Liver (tissue), 8 donors: ENCODE measurements at regions not wholly inside any gene's neighbourhood (a gene's known extent, or its start where the extent isn't known, plus 50 kb on each side); places are given as distances from the start of the nearest gene placed in this dataset.
"Not testable (repeated sequence)": the region's sequence is repeated elsewhere in the genome, so short reads cannot be mapped to it uniquely, and the experiment has no call there.

Source experiments
- DNase-seq: peaks from one replicate; pipeline ENCODE4 v3.0.0-alpha.2; 2017; ENCODE audit warnings: low spot score
- H3K27ac ChIP-seq, 2 donors: one replicate each; pipeline ENCODE4 v1.7.0; 2013; ENCODE audit warnings: inconsistent platforms in 2 of 2, low read length in 2 of 2, control low read depth in 1 of 2, low read depth in 1 of 2, mild to moderate bottlenecking in 1 of 2
- H3K27me3 ChIP-seq, 4 donors: one replicate each; pipeline versions ENCODE4 v1.6.1 to v1.7.0; 2013; ENCODE audit warnings: low read length in 3 of 4, inconsistent platforms in 1 of 4, mild to moderate bottlenecking in 1 of 4, moderate library complexity in 1 of 4; ENCODE audit not compliant: control insufficient read depth in 4 of 4, insufficient read depth in 4 of 4
- H3K36me3 ChIP-seq, 4 donors: one replicate each; pipeline versions ENCODE4 v1.6.1 to v1.7.0; 2013; ENCODE audit warnings: low read length in 3 of 4, mild to moderate bottlenecking in 3 of 4, low read depth in 1 of 4, moderate library complexity in 1 of 4; ENCODE audit not compliant: control insufficient read depth in 4 of 4, insufficient read depth in 3 of 4
- H3K4me1 ChIP-seq, 4 donors: one replicate each; pipeline versions ENCODE4 v1.6.1 to v1.7.0; 2013; ENCODE audit warnings: low read length in 3 of 4, mild to moderate bottlenecking in 3 of 4, moderate library complexity in 1 of 4; ENCODE audit not compliant: control insufficient read depth in 4 of 4, insufficient read depth in 4 of 4
- H3K4me3 ChIP-seq, 3 donors: one replicate each; pipeline versions ENCODE4 v1.6.1 to v1.7.0; 2013; ENCODE audit warnings: low read length in 3 of 3, control low read depth in 1 of 3, low read depth in 1 of 3, mild to moderate bottlenecking in 1 of 3
- H3K9ac ChIP-seq, 2 donors: one replicate each; pipeline ENCODE4 v1.7.0; 2013; ENCODE audit warnings: low read length in 2 of 2, mild to moderate bottlenecking in 2 of 2, moderate library complexity in 2 of 2, control low read depth in 1 of 2, low read depth in 1 of 2
- H3K9me3 ChIP-seq, 4 donors: one replicate each; pipeline versions ENCODE4 v1.6.1 to v1.7.0; 2013; ENCODE audit warnings: low read length in 3 of 4; ENCODE audit not compliant: control insufficient read depth in 4 of 4
- ATF3 ChIP-seq: IDR thresholded peaks from 2 replicates; pipeline ENCODE4 v1.6.1; 2016; ENCODE audit warnings: antibody characterized with exemption
- CTCF ChIP-seq: fragments of 150-350 bp; IDR thresholded peaks from 2 replicates; pipeline ENCODE4 v1.5.1; 2017; ENCODE audit warnings: improper control_type of control experiment, low read depth, low read length; ENCODE audit not compliant: missing input control
- EGR1 ChIP-seq, 2 donors: IDR thresholded peaks; 2 replicates each; pipeline ENCODE4 v1.6.1; 2016 to 2018; ENCODE audit warnings: antibody characterized with exemption in 2 of 2, low read depth in 2 of 2
- HNF4G ChIP-seq: IDR thresholded peaks from 2 replicates; pipeline ENCODE4 v1.6.1; 2016; ENCODE audit warnings: antibody characterized with exemption
- MAX ChIP-seq: IDR thresholded peaks from 2 replicates; pipeline ENCODE4 v1.6.1; 2016; ENCODE audit warnings: antibody characterized with exemption
- NR2F2 ChIP-seq: IDR thresholded peaks from 2 replicates; pipeline ENCODE4 v1.6.1; 2016; ENCODE audit warnings: antibody characterized with exemption
- RAD21 ChIP-seq, 2 donors: IDR thresholded peaks; 2 replicates each; pipeline ENCODE4 v1.6.1; 2016; ENCODE audit warnings: antibody characterized with exemption in 2 of 2, mild to moderate bottlenecking in 2 of 2
- REST ChIP-seq: IDR thresholded peaks from 2 replicates; pipeline ENCODE4 v1.6.1; 2016; ENCODE audit warnings: antibody characterized with exemption, mild to moderate bottlenecking
- RXRA ChIP-seq, 2 donors: IDR thresholded peaks; 2 replicates each; pipeline ENCODE4 v1.6.1; 2017 to 2018; ENCODE audit warnings: antibody characterized with exemption in 2 of 2, mild to moderate bottlenecking in 1 of 2
- SP1 ChIP-seq: IDR thresholded peaks from 2 replicates; pipeline ENCODE4 v1.6.1; 2018; ENCODE audit warnings: antibody characterized with exemption, mild to moderate bottlenecking
- TAF1 ChIP-seq: conservative IDR thresholded peaks from 2 replicates; pipeline ENCODE4 v1.6.1; 2016; ENCODE audit warnings: antibody characterized with exemption, mild to moderate bottlenecking
- YY1 ChIP-seq: IDR thresholded peaks from 2 replicates; pipeline ENCODE4 v1.6.1; 2016; ENCODE audit warnings: antibody characterized with exemption, mild to moderate bottlenecking
- ZBTB33 ChIP-seq: IDR thresholded peaks from 2 replicates; pipeline ENCODE4 v1.6.1; 2016; ENCODE audit warnings: antibody characterized with exemption
- WGBS: extraction: QIAGEN DNeasy Blood & Tissue Kit; methylation state at CpG from one replicate; pipeline ENCODE4 v1.1.7; 2013; 5-methylcytosine and 5-hydroxymethylcytosine counted together
- donor health status: healthy.
- donor health status: healthy.
- donor health status: healthy.
- donor health status: healthy.
- donor health status: healthy.

- TF ChIP-seq ZBTB33 = no peak
- no peak for TF ChIP-seq REST
- TF ChIP-seq YY1 = no peak
- no peak for TF ChIP-seq RAD21 (IDR thresholded peaks at IDR 0.05)
- peaks cover 0 to 2% (median 0%) of the 10 kb centered on the region in 4 donors for H3K27me3 ChIP-seq
- H3K27ac ChIP-seq = no peak overlapping the region
- H3K9ac ChIP-seq = no peak overlapping the region
- no peaks in the 10 kb centered on the region for H3K4me1 ChIP-seq
- no peaks in the 10 kb centered on the region for H3K9me3 ChIP-seq
- DNase-seq = no peak
- 45% methylated on average over 3 of the region's 3 CpGs for WGBS
- H3K4me3 ChIP-seq = no peak overlapping the region
- H3K36me3 ChIP-seq = no peaks in the 10 kb centered on the region
Observed at GRCh38 chr7:9507290-9507689, 1073.9 kb downstream of the NXPH1 start.

GRCh38 chr7:9516662-9517061 lies 1083.3 kb downstream of the NXPH1 start:
- no peaks in the 10 kb centered on the region for H3K27me3 ChIP-seq
- no peak overlapping the region for H3K9ac ChIP-seq
- H3K4me1 ChIP-seq = no peaks in the 10 kb centered on the region
- H3K27ac ChIP-seq = no peak overlapping the region
- DNase-seq = no peak
- no peaks in the 10 kb centered on the region for H3K36me3 ChIP-seq
- WGBS = 50% methylated on average over 4 of the region's 4 CpGs
- H3K9me3 ChIP-seq = no peaks in the 10 kb centered on the region
- no peak overlapping the region for H3K4me3 ChIP-seq
- TF ChIP-seq CTCF = no peak
- no peak for TF ChIP-seq NR2F2

GRCh38 chr7:9523579-9523978 lies 1090.2 kb downstream of the NXPH1 start:
- TF ChIP-seq HNF4G (no peak), ATF3 (no peak), REST (no peak), MAX (no peak), TAF1 (no peak), RAD21 (IDR thresholded peaks at IDR 0.05) (no peak), RXRA (IDR thresholded peaks at IDR 0.05) (no peak), SP1 (no peak), EGR1 (IDR thresholded peaks at IDR 0.05; ENCODE audit: low read depth in 2 of 2) (no peak)
- Histone ChIP-seq H3K9ac (no peak overlapping the region), H3K9me3 (no peaks in the 10 kb centered on the region), H3K4me1 (no peaks in the 10 kb centered on the region), H3K27me3 (no peaks in the 10 kb centered on the region), H3K36me3 (no peaks in the 10 kb centered on the region), H3K27ac (no peak overlapping the region), H3K4me3 (no peak overlapping the region)
- DNase-seq = no peak
- WGBS = 91% methylated on average over 2 of the region's 2 CpGs

- H3K27me3 ChIP-seq, H3K9me3 ChIP-seq, DNase-seq, H3K27ac ChIP-seq, H3K9ac ChIP-seq, H3K4me3 ChIP-seq, H3K36me3 ChIP-seq, H3K4me1 ChIP-seq: not testable (repeated sequence)
- WGBS = 85% methylated on average over 4 of the region's 4 CpGs
Observed at GRCh38 chr7:9552431-9552830, 1119.0 kb downstream of the NXPH1 start.
